Nephron progenitor cell (in vitro differentiated cells): ENCODE measurements at regions not wholly inside any gene's neighbourhood (a gene's known extent, or its start where the extent isn't known, plus 50 kb on each side); places are given as distances from the start of the nearest gene placed in this dataset.

Experiments used
- DNase-seq: peaks from one replicate; pipeline ENCODE4 v3.0.0; 2021
- H3K27ac Mint-ChIP-seq: 2 replicates; pipeline ENCODE4 v1.8.0; 2021; ENCODE audit warnings: mild to moderate bottlenecking, moderate library complexity, mixed read lengths
- H3K27me3 Mint-ChIP-seq: 2 replicates; pipeline ENCODE4 v1.8.0; 2021; ENCODE audit warnings: mild to moderate bottlenecking, low read depth, mixed read lengths; ENCODE audit not compliant: poor library complexity
- H3K36me3 Mint-ChIP-seq: 2 replicates; pipeline ENCODE4 v1.8.0; 2021; ENCODE audit warnings: low read depth, mixed read lengths
- H3K4me1 Mint-ChIP-seq: 2 replicates; pipeline ENCODE4 v1.8.0; 2021; ENCODE audit warnings: mixed read lengths
- H3K4me3 Mint-ChIP-seq: 2 replicates; pipeline ENCODE4 v1.8.0; 2021; ENCODE audit warnings: mild to moderate bottlenecking, moderate library complexity, mixed read lengths
- H3K9me3 Mint-ChIP-seq: 2 replicates; pipeline ENCODE4 v1.8.0; 2021; ENCODE audit warnings: mild to moderate bottlenecking, moderate library complexity, mixed read lengths
- CTCF ChIP-seq: fragments of 200-600 bp; sonication (generic); IDR thresholded peaks from 2 replicates; pipeline ENCODE4 v1.5.0; 2021; ENCODE audit warnings: antibody characterized with exemption

DNA sequence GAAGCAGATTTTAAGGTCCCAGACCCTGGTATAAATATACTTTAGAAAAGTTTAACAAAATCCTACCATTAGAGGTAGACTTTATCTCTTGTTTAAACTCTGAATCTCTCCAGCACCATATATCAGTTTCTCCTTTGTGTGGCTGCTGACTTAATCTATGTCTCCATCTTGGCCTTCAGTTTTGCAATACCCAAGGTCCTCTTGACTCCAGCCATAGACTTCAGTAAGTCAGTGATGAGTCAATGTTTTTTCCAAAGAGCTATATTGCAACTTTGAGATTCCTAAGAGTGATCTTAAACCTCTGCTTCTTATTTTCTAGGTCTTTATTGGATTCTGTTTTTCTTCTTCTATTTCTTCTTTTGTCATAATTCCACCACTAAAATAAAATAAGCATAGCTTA is 50.8 kb upstream of the ADGRL3 start:
- no peaks in the 10 kb centered on the region for H3K36me3 Mint-ChIP-seq
- no peak overlapping the region for H3K4me3 Mint-ChIP-seq
- no peak for TF ChIP-seq CTCF
- H3K9me3 Mint-ChIP-seq: no peaks in the 10 kb centered on the region
- no peaks in the 10 kb centered on the region for H3K27me3 Mint-ChIP-seq
- no peak overlapping the region for H3K27ac Mint-ChIP-seq
- H3K4me1 Mint-ChIP-seq: no peaks in the 10 kb centered on the region
- DNase-seq: no peak
